GM12878 (cell line): ENCODE measurements at regions not wholly inside any gene's neighbourhood (a gene's known extent, or its start where the extent isn't known, plus 50 kb on each side); places are given as distances from the start of the nearest gene placed in this dataset.

ENCODE experiments used
- ATAC-seq: fragments of 200-7000 bp; cut with Tn5 transposase; 3 replicates; pipeline ENCODE4 v1.9.1; 2020; ENCODE audit warnings: mild to moderate bottlenecking, moderate library complexity
- BruUV-seq: library from RNA; stranded (reverse); fragments of 400-500 nt; replicated peaks from 2 replicates; lab custom pipeline; 2021; lab: Mats Ljungman, UMichigan
- CTCF ChIA-PET: fragments of 300-600 bp; sonication (Branson Sonifier 250); formaldehyde crosslinking; extraction: SDS; loops from one replicate; lab custom pipeline; 2021; ENCODE audit warnings: inconsistent platforms; lab: Yijun Ruan, JAX
- POLR2A ChIA-PET: fragments of 350-600 bp; formaldehyde crosslinking; extraction: SDS; loops from one replicate; lab custom pipeline; 2021; ENCODE audit warnings: inconsistent platforms; lab: Charles Lee
- RAD21 ChIA-PET: fragments of 300-600 bp; sonication (Branson Sonifier 250); formaldehyde crosslinking; loops from one replicate; lab custom pipeline; 2023; ENCODE audit warnings: antibody characterized with exemption; ENCODE audit not compliant: unreplicated experiment; lab: Charles Lee
- SMC1A ChIA-PET: fragments of 300-600 bp; sonication (Branson Sonifier 250); formaldehyde crosslinking; loops from one replicate; lab custom pipeline; 2023; ENCODE audit not compliant: unreplicated experiment, uncharacterized antibody; lab: Charles Lee
- DNase-seq: peaks from one replicate; pipeline ENCODE4 v3.0.0-alpha.2; 2011; ENCODE audit warnings: low read depth, low spot score
- FAIRE-seq: peaks from 3 replicates; lab custom pipeline; 2011; peaks lifted over from hg19 to GRCh38; lab: Jason Lieb, UNC
- H2AFZ ChIP-seq: 2 replicates; pipeline ENCODE4 v1.6.0; 2011; ENCODE audit warnings: low read depth, low read length, control low read depth; ENCODE audit not compliant: control insufficient read depth
- H3K27ac ChIP-seq: 2 replicates; pipeline ENCODE4 v1.5.1; 2011; ENCODE audit warnings: control low read depth; ENCODE audit not compliant: control insufficient read depth, insufficient read depth
- H3K27me3 ChIP-seq, 2 experiments: replicated peaks in 1 of 2; 2 replicates each; pipeline versions ENCODE4 v1.6.0 to v1.6.1; 2011; ENCODE audit warnings: low read length in 1 of 2; ENCODE audit not compliant: control insufficient read depth in 2 of 2, insufficient read depth in 2 of 2
- H3K36me3 ChIP-seq, 2 experiments: 2 replicates each; pipeline ENCODE4 v1.5.1; 2011; ENCODE audit warnings: low read length in 1 of 2; ENCODE audit not compliant: control insufficient read depth in 2 of 2, insufficient read depth in 2 of 2
- H3K4me1 ChIP-seq: 2 replicates; pipeline ENCODE4 v1.6.1; 2011; ENCODE audit warnings: mild to moderate bottlenecking, low read length, moderate library complexity, mixed read lengths; ENCODE audit not compliant: control insufficient read depth, insufficient read depth
- H3K4me2 ChIP-seq: 2 replicates; pipeline ENCODE4 v1.6.0; 2011; ENCODE audit warnings: control low read depth; ENCODE audit not compliant: control insufficient read depth, insufficient read depth
- H3K4me3 ChIP-seq: fragments of 200-600 bp; sonication (generic); 2 replicates; pipeline ENCODE4 v1.5.1; 2016
- H3K79me2 ChIP-seq: 2 replicates; pipeline ENCODE4 v1.6.0; 2011; ENCODE audit warnings: low read length; ENCODE audit not compliant: control insufficient read depth, insufficient read depth
- H3K9ac ChIP-seq: 2 replicates; pipeline ENCODE4 v1.8.0; 2011; ENCODE audit warnings: low read length, control low read depth, mixed read lengths; ENCODE audit not compliant: control insufficient read depth, insufficient read depth
- H3K9me3 ChIP-seq: replicated peaks from 3 replicates; pipeline ENCODE4 v1.5.1; 2011; ENCODE audit warnings: mild to moderate bottlenecking, low read length; ENCODE audit not compliant: control insufficient read depth, insufficient read depth
- H4K20me1 ChIP-seq: 2 replicates; pipeline ENCODE4 v1.6.0; 2011; ENCODE audit not compliant: control insufficient read depth, insufficient read depth
- ATF7 ChIP-seq: fragments of 450-650 bp; IDR thresholded peaks from 2 replicates; pipeline ENCODE4 v1.6.1; 2016; ENCODE audit warnings: low read depth, mild to moderate bottlenecking
- CEBPZ ChIP-seq: fragments of 150-350 bp; IDR thresholded peaks from 2 replicates; pipeline ENCODE4 v1.6.1; 2016; ENCODE audit warnings: low read depth, low read length
- CREB1 ChIP-seq: IDR thresholded peaks from 2 replicates; pipeline ENCODE4 v1.6.1; 2012; ENCODE audit warnings: low read depth, mild to moderate bottlenecking, inconsistent platforms
- DPF2 ChIP-seq: fragments of 450-650 bp; IDR thresholded peaks from 2 replicates; pipeline ENCODE4 v1.6.1; 2017; ENCODE audit warnings: mild to moderate bottlenecking
- E2F8 ChIP-seq: fragments of 450-650 bp; IDR thresholded peaks from 2 replicates; pipeline ENCODE4 v1.6.1; 2018; ENCODE audit warnings: mild to moderate bottlenecking, low read depth, moderate library complexity; ENCODE audit not compliant: partially characterized antibody
- FOS ChIP-seq: IDR thresholded peaks from 3 replicates; pipeline ENCODE4 v1.6.1; 2011; ENCODE audit warnings: borderline replicate concordance; ENCODE audit not compliant: insufficient read length; ENCODE audit errors: extremely low read depth
- IRF3 ChIP-seq: fragments of 450-650 bp; IDR thresholded peaks from 2 replicates; pipeline ENCODE4 v1.6.1; 2014; ENCODE audit warnings: mild to moderate bottlenecking
- NBN ChIP-seq: fragments of 450-650 bp; IDR thresholded peaks from 2 replicates; pipeline ENCODE4 v1.6.1; 2016
- NFIC ChIP-seq: IDR thresholded peaks from 2 replicates; pipeline ENCODE4 v1.6.1; 2012; ENCODE audit warnings: low read depth, mild to moderate bottlenecking, inconsistent platforms, low read length, moderate library complexity
- PAX5 ChIP-seq: IDR thresholded peaks from 2 replicates; pipeline ENCODE4 v1.6.1; 2011; ENCODE audit warnings: low read depth, low read length, borderline replicate concordance
- SREBF2 ChIP-seq: IDR thresholded peaks from 2 replicates; pipeline ENCODE4 v1.6.1; 2012; ENCODE audit warnings: mild to moderate bottlenecking, low read length
- SUZ12 ChIP-seq: fragments of 200-600 bp; sonication (generic); IDR thresholded peaks from one replicate; pipeline ENCODE4 v1.6.1; 2018; ENCODE audit warnings: antibody characterized with exemption, mild to moderate bottlenecking; ENCODE audit not compliant: unreplicated experiment
- TCF7 ChIP-seq: IDR thresholded peaks from 2 replicates; pipeline ENCODE4 v1.6.1; 2014; ENCODE audit warnings: antibody characterized with exemption, borderline replicate concordance
- ZNF207 ChIP-seq: fragments of 450-650 bp; IDR thresholded peaks from 2 replicates; pipeline ENCODE4 v1.6.1; 2014; ENCODE audit warnings: antibody characterized with exemption, mild to moderate bottlenecking, borderline replicate concordance
- WGBS: methylation state at CpG from one replicate; pipeline ENCODE4 v1.1.6; 2016; ENCODE audit warnings: low lambda C conversion rate; ENCODE audit not compliant: insufficient replicate concordance, insufficient coverage; ENCODE audit errors: missing lambda C conversion rate; 5-methylcytosine and 5-hydroxymethylcytosine counted together
- in situ Hi-C: fragments of 300-500 bp; cut with MboI; formaldehyde crosslinking; loops from 9 replicates; pipeline ENCODE4 v1.14.3; 2018; ENCODE audit warnings: mixed read lengths
- intact Hi-C: fragments of 100-400 bp; cut with micrococcal nuclease; formaldehyde crosslinking; loops from one replicate; pipeline ENCODE4 v1.14.2; 2022; ENCODE audit not compliant: unreplicated experiment
- TF ChIP-seq, protein P1 (sequence below): fragments of 450-650 bp; IDR thresholded peaks from 2 replicates; pipeline ENCODE4 v1.6.1; 2017; ENCODE audit warnings: antibody characterized with exemption, mild to moderate bottlenecking, moderate library complexity
- TF ChIP-seq, protein P2 (sequence below): IDR thresholded peaks from 2 replicates; pipeline ENCODE4 v1.6.1; 2012; ENCODE audit warnings: low read depth, low read length, improper control_type of control experiment

GRCh38 chr5:97836816-97837215 lies 653.8 kb upstream of the RIOK2 start:
- in situ Hi-C loops (no loop called here), intact Hi-C loops (loop anchor here (5.0 kb wide), 1 partner anchor 85 kb away; no protein-coding TSS in a partner anchor)
- no peak overlapping the region for H3K4me2 ChIP-seq
- BruUV-seq, result no TSS peak
- no peaks in the 10 kb centered on the region for H4K20me1 ChIP-seq
- ChIA-PET RAD21 (no interaction called here), CTCF (no interaction called here), SMC1A (interaction anchor here (0.7 to 1.2 kb wide), 4 partner anchors 11 to 303 kb away, joined by 3 to 4 read pairs (median 3); no protein-coding TSS in a partner anchor), POLR2A (no interaction called here)
- DNase-seq (no peak), ATAC-seq (no peak), FAIRE-seq (no peak)
- H3K36me3 ChIP-seq, result no peaks in the 10 kb centered on the region
- no peaks in the 10 kb centered on the region for H3K4me1 ChIP-seq
- no peaks in the 10 kb centered on the region for H3K27me3 ChIP-seq
- H3K4me3 ChIP-seq, result no peak overlapping the region
- no peak overlapping the region for H3K9ac ChIP-seq
- H3K27ac ChIP-seq, result no peak overlapping the region
- WGBS, result 63% methylated on average over 4 of the region's 4 CpGs
- H3K79me2 ChIP-seq, result no peaks in the 10 kb centered on the region
- H2AFZ ChIP-seq, result no peak overlapping the region
- H3K9me3 ChIP-seq, result no peaks in the 10 kb centered on the region
- TF ChIP-seq SUZ12, result no peak
- TF ChIP-seq, protein P1, sequence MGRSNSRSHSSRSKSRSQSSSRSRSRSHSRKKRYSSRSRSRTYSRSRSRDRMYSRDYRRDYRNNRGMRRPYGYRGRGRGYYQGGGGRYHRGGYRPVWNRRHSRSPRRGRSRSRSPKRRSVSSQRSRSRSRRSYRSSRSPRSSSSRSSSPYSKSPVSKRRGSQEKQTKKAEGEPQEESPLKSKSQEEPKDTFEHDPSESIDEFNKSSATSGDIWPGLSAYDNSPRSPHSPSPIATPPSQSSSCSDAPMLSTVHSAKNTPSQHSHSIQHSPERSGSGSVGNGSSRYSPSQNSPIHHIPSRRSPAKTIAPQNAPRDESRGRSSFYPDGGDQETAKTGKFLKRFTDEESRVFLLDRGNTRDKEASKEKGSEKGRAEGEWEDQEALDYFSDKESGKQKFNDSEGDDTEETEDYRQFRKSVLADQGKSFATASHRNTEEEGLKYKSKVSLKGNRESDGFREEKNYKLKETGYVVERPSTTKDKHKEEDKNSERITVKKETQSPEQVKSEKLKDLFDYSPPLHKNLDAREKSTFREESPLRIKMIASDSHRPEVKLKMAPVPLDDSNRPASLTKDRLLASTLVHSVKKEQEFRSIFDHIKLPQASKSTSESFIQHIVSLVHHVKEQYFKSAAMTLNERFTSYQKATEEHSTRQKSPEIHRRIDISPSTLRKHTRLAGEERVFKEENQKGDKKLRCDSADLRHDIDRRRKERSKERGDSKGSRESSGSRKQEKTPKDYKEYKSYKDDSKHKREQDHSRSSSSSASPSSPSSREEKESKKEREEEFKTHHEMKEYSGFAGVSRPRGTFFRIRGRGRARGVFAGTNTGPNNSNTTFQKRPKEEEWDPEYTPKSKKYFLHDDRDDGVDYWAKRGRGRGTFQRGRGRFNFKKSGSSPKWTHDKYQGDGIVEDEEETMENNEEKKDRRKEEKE, result no peak
- TF ChIP-seq IRF3, result no peak
- TF ChIP-seq SREBF2, result no peak
- no peak for TF ChIP-seq FOS
- TF ChIP-seq ZNF207, result no peak
- TF ChIP-seq E2F8, result no peak
- no peak for TF ChIP-seq TCF7
- no peak for TF ChIP-seq ATF7
- TF ChIP-seq CEBPZ, result no peak
- no peak for TF ChIP-seq DPF2
- TF ChIP-seq PAX5, result no peak
- TF ChIP-seq NFIC, result no peak
- no peak for TF ChIP-seq NBN
- TF ChIP-seq CREB1, result no peak
- TF ChIP-seq, protein P2, sequence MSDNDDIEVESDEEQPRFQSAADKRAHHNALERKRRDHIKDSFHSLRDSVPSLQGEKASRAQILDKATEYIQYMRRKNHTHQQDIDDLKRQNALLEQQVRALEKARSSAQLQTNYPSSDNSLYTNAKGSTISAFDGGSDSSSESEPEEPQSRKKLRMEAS, result no peak
